ENCODE measurements at regions not wholly inside any gene's neighbourhood (a gene's known extent, or its start where the extent isn't known, plus 50 kb on each side); places are given as distances from the start of the nearest gene placed in this dataset.

GRCh38 chr3:167898091-167898490, 162.6 kb downstream of the SERPINI1 start:
- Histone ChIP-seq H3K27ac (no peak overlapping the region), H3K4me1 (no peaks in the 10 kb centered on the region), H3K4me3 (no peak overlapping the region), H3K36me3 (no peaks in the 10 kb centered on the region), H3K27me3 (no peaks in the 10 kb centered on the region), H3K9me3 (no peaks in the 10 kb centered on the region), H3K9ac (ENCODE audit: low read depth in 2 of 2, low read length in 2 of 2) (no peak overlapping the region)
- TF ChIP-seq, protein P1, sequence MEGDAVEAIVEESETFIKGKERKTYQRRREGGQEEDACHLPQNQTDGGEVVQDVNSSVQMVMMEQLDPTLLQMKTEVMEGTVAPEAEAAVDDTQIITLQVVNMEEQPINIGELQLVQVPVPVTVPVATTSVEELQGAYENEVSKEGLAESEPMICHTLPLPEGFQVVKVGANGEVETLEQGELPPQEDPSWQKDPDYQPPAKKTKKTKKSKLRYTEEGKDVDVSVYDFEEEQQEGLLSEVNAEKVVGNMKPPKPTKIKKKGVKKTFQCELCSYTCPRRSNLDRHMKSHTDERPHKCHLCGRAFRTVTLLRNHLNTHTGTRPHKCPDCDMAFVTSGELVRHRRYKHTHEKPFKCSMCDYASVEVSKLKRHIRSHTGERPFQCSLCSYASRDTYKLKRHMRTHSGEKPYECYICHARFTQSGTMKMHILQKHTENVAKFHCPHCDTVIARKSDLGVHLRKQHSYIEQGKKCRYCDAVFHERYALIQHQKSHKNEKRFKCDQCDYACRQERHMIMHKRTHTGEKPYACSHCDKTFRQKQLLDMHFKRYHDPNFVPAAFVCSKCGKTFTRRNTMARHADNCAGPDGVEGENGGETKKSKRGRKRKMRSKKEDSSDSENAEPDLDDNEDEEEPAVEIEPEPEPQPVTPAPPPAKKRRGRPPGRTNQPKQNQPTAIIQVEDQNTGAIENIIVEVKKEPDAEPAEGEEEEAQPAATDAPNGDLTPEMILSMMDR (IDR thresholded peaks at IDR 0.05): no peak
- intact Hi-C loops (cut with DNase I): no loop called here
- DNase-seq: no peak

- no peaks in the 10 kb centered on the region for H3K9me3 ChIP-seq
- no peaks in the 10 kb centered on the region for H3K27me3 ChIP-seq
- H3K9ac ChIP-seq (ENCODE audit: low read depth in 2 of 2, low read length in 2 of 2): no peak overlapping the region
- H3K27ac ChIP-seq: no peak overlapping the region
- TF ChIP-seq, protein P1 (IDR thresholded peaks at IDR 0.05): no peak
- no peak overlapping the region for H3K4me3 ChIP-seq
- no peaks in the 10 kb centered on the region for H3K4me1 ChIP-seq
- intact Hi-C loops (cut with DNase I): no loop called here
- H3K36me3 ChIP-seq: no peaks in the 10 kb centered on the region
- DNase-seq: no peak
These were observed 160.2 kb downstream of the SERPINI1 start for GRCh38 chr3:167895684-167896083.

DNA sequence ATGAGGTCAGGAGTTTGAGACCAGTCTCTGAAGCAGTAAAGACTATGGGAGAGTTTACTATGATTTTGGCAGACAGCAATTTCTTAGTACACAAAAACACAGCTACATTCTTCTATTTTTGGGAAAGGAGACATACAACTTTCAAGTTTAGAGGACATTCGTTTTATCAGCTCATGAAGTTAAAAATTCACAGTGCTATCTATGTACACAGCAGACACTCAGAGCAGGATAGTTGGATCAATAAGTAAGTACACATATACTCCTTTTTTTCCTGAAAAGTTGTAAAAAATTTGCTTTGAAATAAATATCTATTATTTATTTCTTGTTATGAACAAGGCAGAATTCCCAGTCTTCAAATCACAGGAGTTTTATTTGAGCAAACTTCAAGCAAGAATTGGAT, 159.7 kb downstream of the SERPINI1 start:
- intact Hi-C loops (cut with DNase I): no loop called here
- no peak for DNase-seq
- H3K27ac ChIP-seq: no peak overlapping the region
- TF ChIP-seq, protein P1 (IDR thresholded peaks at IDR 0.05): no peak
- no peak overlapping the region for H3K9ac ChIP-seq (ENCODE audit: low read depth in 2 of 2, low read length in 2 of 2)
- no peaks in the 10 kb centered on the region for H3K27me3 ChIP-seq
- H3K36me3 ChIP-seq: no peaks in the 10 kb centered on the region
- no peaks in the 10 kb centered on the region for H3K9me3 ChIP-seq
- H3K4me1 ChIP-seq: no peaks in the 10 kb centered on the region
- no peak overlapping the region for H3K4me3 ChIP-seq

GRCh38 chr3:167892205-167892604, 156.7 kb downstream of the SERPINI1 start:
- DNase-seq: no peak
- intact Hi-C loops (cut with DNase I): no loop called here
- H3K9ac ChIP-seq (ENCODE audit: low read depth in 2 of 2, low read length in 2 of 2): no peak overlapping the region
- H3K4me1 ChIP-seq: no peaks in the 10 kb centered on the region
- no peaks in the 10 kb centered on the region for H3K27me3 ChIP-seq
- H3K36me3 ChIP-seq: no peaks in the 10 kb centered on the region
- no peak overlapping the region for H3K4me3 ChIP-seq
- H3K27ac ChIP-seq: no peak overlapping the region
- no peaks in the 10 kb centered on the region for H3K9me3 ChIP-seq
- TF ChIP-seq, protein P1 (IDR thresholded peaks at IDR 0.05): no peak

DNA sequence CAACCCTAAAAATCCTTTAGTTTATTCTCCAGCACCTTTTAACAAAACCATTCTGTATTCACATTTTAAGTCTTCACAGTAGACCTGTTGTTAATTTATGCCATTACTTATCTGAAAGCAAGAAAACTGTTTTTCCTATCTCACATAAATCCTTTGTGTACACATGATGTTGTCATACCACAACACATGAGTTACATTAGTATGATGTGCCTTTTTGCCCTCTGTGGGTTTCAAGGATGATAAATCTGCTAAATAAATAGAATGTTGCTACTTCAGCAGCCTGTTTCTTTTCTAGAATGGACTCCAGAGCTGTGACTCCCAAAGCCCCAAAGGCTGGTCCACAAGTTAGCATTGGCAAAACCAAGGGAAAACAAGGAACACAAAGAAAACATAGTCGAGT, 151.6 kb downstream of the SERPINI1 start:
- H3K4me3 ChIP-seq: no peak overlapping the region
- intact Hi-C loops (cut with DNase I): no loop called here

More for the DNA sequence above, 151.6 kb downstream of the SERPINI1 start:
- DNase-seq: no peak
- Histone ChIP-seq H3K4me1 (no peaks in the 10 kb centered on the region), H3K9me3 (no peaks in the 10 kb centered on the region), H3K27me3 (no peaks in the 10 kb centered on the region), H3K9ac (ENCODE audit: low read depth in 2 of 2, low read length in 2 of 2) (no peak overlapping the region), H3K27ac (no peak overlapping the region), H3K36me3 (no peaks in the 10 kb centered on the region)
- TF ChIP-seq, protein P1 (IDR thresholded peaks at IDR 0.05): no peak

Measured in colonic mucosa (tissue), 4 donors.